ENCODE measurements at regions not wholly inside any gene's neighbourhood (a gene's known extent, or its start where the extent isn't known, plus 50 kb on each side); places are given as distances from the start of the nearest gene placed in this dataset.

- no peak overlapping the region for H2BK15ac ChIP-seq (ENCODE audit: low read depth, low read length)
- H3K18ac ChIP-seq (ENCODE audit: low read depth, low read length) = no peak overlapping the region
- dilution Hi-C loops (cut with HindIII; ENCODE audit: low sequenced_read_pairs, unreplicated experiment) = no loop called here
- H3K14ac ChIP-seq (replicated peaks; ENCODE audit: low read depth, low read length) = no peak overlapping the region
- no peak overlapping the region for H2BK5ac ChIP-seq (ENCODE audit: low read depth, low read length, poor library complexity, severe bottlenecking)
- no peak for DNase-seq
- no peak overlapping the region for H3K27ac ChIP-seq (ENCODE audit: insufficient read depth, low read length)
- ATAC-seq (ENCODE audit: low read depth) = no peak
- no peak overlapping the region for H2AK5ac ChIP-seq (ENCODE audit: low read depth, low read length)
- H2AFZ ChIP-seq (replicated peaks; ENCODE audit: low read length, poor library complexity) = no peak overlapping the region
- H4K5ac ChIP-seq (ENCODE audit: low read depth, low read length) = no peak overlapping the region
- no peak overlapping the region for H3K4ac ChIP-seq (ENCODE audit: low read depth, low read length)
- H4K20me1 ChIP-seq (ENCODE audit: insufficient read depth, low read length) = peaks cover 3% of the 10 kb centered on the region; the same call in 1 of the 2 replicates
- H3K9ac ChIP-seq (ENCODE audit: low read depth, low read length) = no peak overlapping the region
- in situ Hi-C loops (cut with MboI; ENCODE audit: low sequenced_read_pairs) = no loop called here
- H3K4me2 ChIP-seq (ENCODE audit: low read depth, low read length) = no peak overlapping the region
- no peaks in the 10 kb centered on the region for H3K4me1 ChIP-seq (ENCODE audit: control insufficient read depth, insufficient read depth, low read length)
- TF ChIP-seq BHLHE40 (IDR thresholded peaks at IDR 0.05; ENCODE audit: low read depth, low read length) (no peak), ELK1 (IDR thresholded peaks at IDR 0.05; ENCODE audit: borderline replicate concordance, low read depth, low read length) (no peak)
- H3K9me3 ChIP-seq (ENCODE audit: control insufficient read depth, insufficient read depth, low read length) = no peaks in the 10 kb centered on the region
- H3K56ac ChIP-seq (ENCODE audit: extremely low read depth, insufficient read depth, low read length) = no peak overlapping the region
- no peak overlapping the region for H2BK120ac ChIP-seq (ENCODE audit: low read depth, low read length)
- no TSS peak for BruUV-seq (replicated peaks)
- no peak overlapping the region for H3K23ac ChIP-seq (ENCODE audit: low read depth, low read length)
- H3K4me3 ChIP-seq (ENCODE audit: insufficient read depth, low read depth, low read length) = no peak overlapping the region
- ChIA-PET POLR2A (ENCODE audit: unreplicated experiment) (no interaction called here), CTCF (no interaction called here)
- H3K79me1 ChIP-seq (ENCODE audit: low read depth in 1 of 2, low read length in 2 of 2) = no peaks in the 10 kb centered on the region
- intact Hi-C loops (cut with micrococcal nuclease) = no loop called here
- no CpG with 5 or more reads among the region's 3 CpGs for WGBS, 2 experiments (ENCODE audit: extremely low coverage in 2 of 2, insufficient read length in 1 of 2)
- H3K27me3 ChIP-seq (ENCODE audit: control insufficient read depth, insufficient read depth, low read length) = peaks cover 4% of the 10 kb centered on the region
- no peak overlapping the region for H2BK20ac ChIP-seq (ENCODE audit: low read depth, low read length)
- no peaks in the 10 kb centered on the region for H3K36me3 ChIP-seq (ENCODE audit: control insufficient read depth, insufficient read depth, low read length)
- no peak overlapping the region for H2AK9ac ChIP-seq (replicated peaks; ENCODE audit: low read depth, low read length, poor library complexity)
- no peak overlapping the region for H4K91ac ChIP-seq (ENCODE audit: insufficient read depth, low read depth, low read length)
- no peaks in the 10 kb centered on the region for H3K9me1 ChIP-seq (ENCODE audit: insufficient read depth, low read length)
- no peak overlapping the region for H4K8ac ChIP-seq (ENCODE audit: low read depth in 2 of 2, low read length in 2 of 2)
Observed at GRCh38 chr5:127205147-127205546, 85.4 kb upstream of the MEGF10 start.

All from IMR-90 (cell line).